ENCODE measurements at regions not wholly inside any gene's neighbourhood (a gene's known extent, or its start where the extent isn't known, plus 50 kb on each side); places are given as distances from the start of the nearest gene placed in this dataset.

DNA sequence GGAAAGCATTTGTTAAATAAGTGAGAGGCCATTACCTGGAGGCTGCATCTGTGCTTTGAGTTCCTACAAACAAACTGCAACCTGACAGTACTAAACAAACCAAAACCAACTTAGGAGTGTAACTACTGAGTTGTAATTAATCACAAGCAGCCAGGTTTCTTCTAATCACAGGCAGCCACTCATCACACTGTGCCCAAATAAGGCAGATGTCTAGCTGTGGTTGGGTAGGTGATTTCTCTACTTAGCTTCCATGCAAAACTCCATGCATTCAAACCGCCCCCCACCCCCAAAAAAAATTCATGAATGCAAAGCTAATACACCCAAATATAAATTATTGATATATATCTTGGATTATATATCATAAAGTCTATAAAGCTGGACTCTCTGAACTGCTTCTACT is 461.1 kb downstream of the ARL4A start:
- intact Hi-C loops (cut with DNase I, micrococcal nuclease), result no loop called here
- Mint-ChIP-seq H3K9me3 (ENCODE audit: low read depth) (no peaks in the 10 kb centered on the region), H3K4me3 (no peak overlapping the region), H3K36me3 (ENCODE audit: low read depth) (no peaks in the 10 kb centered on the region), H3K27ac (no peak overlapping the region), H3K27me3 (no peaks in the 10 kb centered on the region), H3K4me1 (peaks cover 4% of the 10 kb centered on the region)
- ChIA-PET POLR2A (no interaction called here), CTCF (no interaction called here)
- ATAC-seq, result no peak
- no peak for DNase-seq

DNA sequence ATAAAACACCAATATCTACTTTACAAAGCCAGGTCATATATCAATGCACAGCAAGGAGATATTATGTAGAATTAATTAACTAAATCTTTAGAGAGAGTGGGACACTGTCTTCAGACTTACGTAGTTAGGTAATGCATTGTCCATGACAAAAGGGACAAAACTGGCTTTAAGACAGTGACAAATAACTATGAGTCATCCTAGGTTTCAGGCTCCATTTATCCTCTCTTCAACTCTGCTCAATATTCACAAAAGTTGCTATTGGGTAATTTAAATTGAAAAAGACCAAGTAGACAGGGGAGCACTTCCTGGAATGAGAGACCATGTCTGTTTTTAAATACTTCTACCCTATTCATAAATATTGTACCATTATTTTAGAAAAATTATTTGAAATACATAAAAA is 464.5 kb downstream of the ARL4A start:
- H3K27me3 Mint-ChIP-seq, result no peaks in the 10 kb centered on the region
- H3K27ac Mint-ChIP-seq, result no peak overlapping the region
- ChIA-PET POLR2A (no interaction called here), CTCF (interaction anchor here (0.8 to 1.4 kb wide), 2 partner anchors 8 to 10 kb away, joined by 3 read pairs; no protein-coding TSS in a partner anchor)
- DNase-seq (no peak), ATAC-seq (no peak)
- no peaks in the 10 kb centered on the region for H3K9me3 Mint-ChIP-seq (ENCODE audit: low read depth)
- peaks cover 5% of the 10 kb centered on the region for H3K4me1 Mint-ChIP-seq
- H3K36me3 Mint-ChIP-seq (ENCODE audit: low read depth), result no peaks in the 10 kb centered on the region
- no peak overlapping the region for H3K4me3 Mint-ChIP-seq
- intact Hi-C loops (cut with DNase I, micrococcal nuclease), result no loop called here

DNA sequence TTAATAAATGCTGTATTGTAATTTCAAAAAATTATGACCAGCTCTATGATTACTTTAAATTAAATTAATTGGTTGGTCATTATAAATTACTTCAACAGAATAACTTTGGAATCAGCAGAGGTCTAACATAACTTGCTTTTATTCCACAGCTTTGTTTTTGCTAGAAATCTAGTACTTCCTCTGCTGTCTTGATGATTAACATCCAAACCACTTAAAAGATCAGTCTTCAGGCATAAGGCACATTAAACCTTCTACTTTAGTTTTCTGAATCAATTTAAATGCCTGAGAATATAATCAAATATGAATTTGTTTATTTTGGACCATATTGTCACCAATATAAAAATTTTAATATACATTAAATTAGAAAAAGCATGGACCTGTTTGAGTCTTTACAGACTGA is 465.3 kb downstream of the ARL4A start:
- intact Hi-C loops (cut with DNase I, micrococcal nuclease), result no loop called here
- H3K27ac Mint-ChIP-seq, result no peak overlapping the region
- no peaks in the 10 kb centered on the region for H3K36me3 Mint-ChIP-seq (ENCODE audit: low read depth)
- no peak overlapping the region for H3K4me3 Mint-ChIP-seq
- peaks cover 5% of the 10 kb centered on the region for H3K4me1 Mint-ChIP-seq
- H3K9me3 Mint-ChIP-seq (ENCODE audit: low read depth), result no peaks in the 10 kb centered on the region
- DNase-seq, result no peak
- no peak for ATAC-seq
- POLR2A ChIA-PET, result no interaction called here
- CTCF ChIA-PET, result interaction anchor here (0.8 to 1.4 kb wide), 2 partner anchors 9 kb away, joined by 3 read pairs; no protein-coding TSS in a partner anchor
- H3K27me3 Mint-ChIP-seq, result no peaks in the 10 kb centered on the region

DNA sequence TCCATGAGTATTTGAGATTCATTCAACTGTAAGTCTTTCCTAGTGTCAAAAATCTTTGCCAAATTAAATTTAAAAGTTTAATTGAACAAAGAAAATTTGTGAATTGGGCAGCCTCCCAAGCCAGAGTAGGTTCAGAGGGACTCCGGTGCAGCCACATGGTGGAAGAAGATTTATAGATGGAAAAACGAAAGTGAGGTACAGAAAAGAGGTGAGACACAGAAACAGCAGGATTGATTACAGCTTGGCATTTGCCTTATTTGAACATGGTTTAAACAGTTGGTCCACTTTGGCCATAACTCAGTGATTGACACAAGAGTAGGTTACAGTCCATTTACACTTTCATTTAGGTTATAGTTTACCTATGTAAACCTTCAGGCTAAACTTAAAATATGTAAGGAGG is 465.8 kb downstream of the ARL4A start:
- Mint-ChIP-seq H3K9me3 (ENCODE audit: low read depth) (no peaks in the 10 kb centered on the region), H3K36me3 (ENCODE audit: low read depth) (no peaks in the 10 kb centered on the region), H3K27me3 (no peaks in the 10 kb centered on the region), H3K4me3 (no peak overlapping the region), H3K27ac (no peak overlapping the region), H3K4me1 (peaks cover 5% of the 10 kb centered on the region)
- POLR2A ChIA-PET, result no interaction called here
- no peak for ATAC-seq
- no peak for DNase-seq
- intact Hi-C loops (cut with DNase I, micrococcal nuclease), result no loop called here
- CTCF ChIA-PET, result interaction anchor here (1.4 kb wide), 1 partner anchor 9 kb away, joined by 3 read pairs; no protein-coding TSS in a partner anchor

DNA sequence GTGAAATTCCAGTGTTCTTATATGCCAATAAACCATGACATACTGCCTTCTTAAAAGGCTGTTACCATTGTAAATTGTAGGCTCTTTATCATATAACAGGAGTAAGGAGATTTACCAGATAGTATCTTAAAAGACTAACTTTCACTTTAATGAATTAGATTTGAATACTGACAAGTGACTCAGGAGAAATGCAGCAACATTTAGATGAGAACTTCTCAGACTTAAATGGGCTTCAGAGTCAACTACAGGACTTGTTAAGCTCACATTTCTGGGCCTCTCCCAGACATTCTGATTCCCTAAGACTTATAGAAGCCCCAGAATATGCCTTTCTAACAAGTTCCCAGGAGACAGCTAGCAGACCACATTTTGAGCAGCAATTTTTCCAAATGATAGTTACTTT is 466.3 kb downstream of the ARL4A start:
- Mint-ChIP-seq H3K27ac (no peak overlapping the region), H3K27me3 (no peaks in the 10 kb centered on the region), H3K4me1 (peaks cover 5% of the 10 kb centered on the region), H3K36me3 (ENCODE audit: low read depth) (no peaks in the 10 kb centered on the region), H3K9me3 (ENCODE audit: low read depth) (no peaks in the 10 kb centered on the region), H3K4me3 (no peak overlapping the region)
- ChIA-PET CTCF (no interaction called here), POLR2A (no interaction called here)
- intact Hi-C loops (cut with DNase I, micrococcal nuclease), result no loop called here
- no peak for DNase-seq
- no peak for ATAC-seq

DNA sequence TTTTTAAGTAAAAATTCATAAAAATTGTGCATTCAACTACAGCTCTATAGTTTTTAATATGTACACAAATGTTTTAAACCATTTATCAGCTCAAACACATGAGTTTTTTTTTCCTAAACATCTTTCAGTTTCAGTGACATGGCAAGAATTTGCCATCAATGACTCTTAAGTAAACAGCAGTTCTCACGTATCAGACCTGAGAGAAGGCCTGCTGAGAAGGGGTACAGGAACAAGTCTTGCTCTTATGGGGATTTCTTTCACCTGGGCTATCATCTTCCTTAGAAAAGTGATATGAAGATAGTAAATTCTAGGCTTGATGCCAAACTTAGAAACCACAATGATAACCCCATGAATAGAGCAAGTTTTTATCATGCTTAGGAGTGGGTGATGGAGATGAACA is 467.8 kb downstream of the ARL4A start:
- intact Hi-C loops (cut with DNase I, micrococcal nuclease), result no loop called here
- ATAC-seq (no peak), DNase-seq (no peak)
- Mint-ChIP-seq H3K4me3 (no peak overlapping the region), H3K27me3 (peaks cover 2% of the 10 kb centered on the region), H3K4me1 (peaks cover 7% of the 10 kb centered on the region), H3K36me3 (ENCODE audit: low read depth) (no peaks in the 10 kb centered on the region), H3K27ac (no peak overlapping the region), H3K9me3 (ENCODE audit: low read depth) (no peaks in the 10 kb centered on the region)
- POLR2A ChIA-PET, result no interaction called here
- CTCF ChIA-PET, result no interaction called here

DNA sequence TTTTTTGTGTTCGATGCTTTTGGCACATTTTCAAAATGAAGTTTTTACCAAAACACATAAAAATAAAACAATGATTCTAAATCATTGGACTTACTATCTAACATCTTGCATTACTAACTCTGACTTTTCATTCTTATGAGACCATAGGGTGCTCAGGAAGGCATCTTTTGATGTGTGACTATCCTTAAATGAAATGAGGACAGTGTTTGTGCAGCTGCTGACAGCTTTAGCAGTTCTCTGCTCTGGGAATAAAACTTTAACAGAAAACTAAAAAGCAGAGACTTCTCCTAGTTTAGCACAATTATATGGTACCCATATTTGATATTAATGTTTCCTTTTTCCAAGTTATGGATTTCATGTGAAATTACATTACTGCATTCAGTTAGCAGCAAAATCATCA is 471.6 kb downstream of the ARL4A start:
- Mint-ChIP-seq H3K4me3 (no peak overlapping the region), H3K36me3 (ENCODE audit: low read depth) (no peaks in the 10 kb centered on the region), H3K27me3 (peaks cover 4% of the 10 kb centered on the region), H3K9me3 (ENCODE audit: low read depth) (no peaks in the 10 kb centered on the region), H3K4me1 (peaks cover 2% of the 10 kb centered on the region), H3K27ac (no peak overlapping the region)
- ATAC-seq (no peak), DNase-seq (no peak)
- CTCF ChIA-PET, result interaction anchor here (1.2 kb wide), 2 partner anchors 14 to 15 kb away, joined by 3 to 5 read pairs; no protein-coding TSS in a partner anchor
- POLR2A ChIA-PET, result no interaction called here
- intact Hi-C loops (cut with DNase I, micrococcal nuclease), result no loop called here

DNA sequence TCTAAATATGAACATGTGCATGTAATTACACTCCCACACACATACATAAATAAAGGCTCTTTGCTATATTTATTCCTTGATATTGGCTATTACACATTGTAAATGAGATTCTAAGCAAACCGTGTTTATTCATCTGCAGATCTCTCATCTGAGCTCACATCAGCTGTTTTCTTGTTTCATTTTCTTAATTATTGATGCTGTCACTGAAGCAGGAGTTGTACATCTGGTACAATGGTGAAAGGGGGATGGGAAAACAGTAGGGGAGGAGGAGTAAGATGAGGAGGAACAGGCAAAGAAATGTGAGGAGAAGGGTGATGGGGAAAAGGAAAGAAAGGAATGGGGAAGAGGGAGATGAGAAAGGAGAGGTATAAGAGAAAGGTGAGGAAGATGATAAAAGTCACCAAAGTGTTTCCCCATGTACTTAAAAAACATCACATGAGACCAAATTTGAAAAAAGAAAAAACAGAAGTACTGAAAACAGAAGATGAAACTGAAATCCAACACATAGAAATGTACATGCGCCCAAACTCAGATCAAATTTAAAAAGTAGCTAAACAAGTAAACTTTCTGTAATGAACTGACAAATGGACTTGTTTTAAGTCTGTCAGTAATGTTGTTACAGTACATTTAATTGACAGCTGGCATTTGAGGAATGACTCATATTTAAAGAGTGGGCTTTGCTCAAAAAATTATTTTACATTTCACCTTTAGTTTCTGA is 472.2 kb downstream of the ARL4A start:
- ATAC-seq (no peak), DNase-seq (no peak)
- Mint-ChIP-seq H3K36me3 (ENCODE audit: low read depth) (no peaks in the 10 kb centered on the region), H3K4me1 (peaks cover 2% of the 10 kb centered on the region), H3K9me3 (ENCODE audit: low read depth) (no peaks in the 10 kb centered on the region), H3K27ac (no peak overlapping the region), H3K27me3 (peaks cover 9% of the 10 kb centered on the region), H3K4me3 (no peak overlapping the region)
- CTCF ChIA-PET, result no interaction called here
- POLR2A ChIA-PET, result no interaction called here
- intact Hi-C loops (cut with DNase I, micrococcal nuclease), result no loop called here

DNA sequence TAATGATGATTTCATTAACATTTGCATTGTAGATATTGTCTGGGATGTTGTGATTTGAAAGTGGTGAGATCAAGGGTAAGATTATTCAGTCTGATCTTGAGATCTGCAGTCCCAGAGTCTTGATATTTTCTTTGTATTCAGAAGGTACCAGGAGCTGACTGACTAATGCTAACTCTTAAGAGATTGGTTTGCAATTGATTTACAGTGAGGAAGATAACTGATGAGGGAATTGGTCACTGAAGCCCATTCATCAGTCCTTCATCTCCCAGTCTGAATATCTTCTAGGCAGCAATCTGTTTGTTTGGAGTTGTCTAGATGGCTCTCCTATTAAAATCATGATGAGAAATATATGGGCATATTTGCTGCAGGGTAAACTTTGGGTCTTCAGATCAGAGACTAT is 473.7 kb downstream of the ARL4A start:
- DNase-seq (no peak), ATAC-seq (no peak)
- peaks cover 16% of the 10 kb centered on the region for H3K27me3 Mint-ChIP-seq
- H3K27ac Mint-ChIP-seq, result no peak overlapping the region
- POLR2A ChIA-PET, result no interaction called here
- H3K36me3 Mint-ChIP-seq (ENCODE audit: low read depth), result no peaks in the 10 kb centered on the region
- H3K9me3 Mint-ChIP-seq (ENCODE audit: low read depth), result no peaks in the 10 kb centered on the region
- H3K4me3 Mint-ChIP-seq, result no peak overlapping the region
- peaks cover 2% of the 10 kb centered on the region for H3K4me1 Mint-ChIP-seq
- CTCF ChIA-PET, result no interaction called here
- intact Hi-C loops (cut with DNase I, micrococcal nuclease), result no loop called here

DNA sequence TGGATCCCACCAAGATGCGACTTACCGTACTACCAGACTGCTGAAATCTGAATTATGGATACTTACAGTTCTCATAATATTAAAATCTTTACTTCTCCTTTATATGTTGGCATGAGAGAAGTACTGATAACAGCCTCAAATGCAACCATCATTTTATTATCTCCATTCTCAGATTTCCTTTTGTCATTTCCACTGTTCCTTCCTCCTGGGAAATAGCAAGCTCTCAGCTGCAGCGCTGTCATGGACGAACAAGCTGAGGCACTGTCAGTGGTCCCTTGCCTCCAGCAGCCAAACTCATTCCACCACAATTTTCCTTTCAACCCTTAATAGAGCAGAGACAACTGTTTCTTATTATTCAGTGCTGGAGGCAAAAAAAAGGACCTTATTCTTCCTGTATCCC is 478.4 kb downstream of the ARL4A start:
- no peak overlapping the region for H3K27ac Mint-ChIP-seq
- intact Hi-C loops (cut with DNase I, micrococcal nuclease), result no loop called here

DNA sequence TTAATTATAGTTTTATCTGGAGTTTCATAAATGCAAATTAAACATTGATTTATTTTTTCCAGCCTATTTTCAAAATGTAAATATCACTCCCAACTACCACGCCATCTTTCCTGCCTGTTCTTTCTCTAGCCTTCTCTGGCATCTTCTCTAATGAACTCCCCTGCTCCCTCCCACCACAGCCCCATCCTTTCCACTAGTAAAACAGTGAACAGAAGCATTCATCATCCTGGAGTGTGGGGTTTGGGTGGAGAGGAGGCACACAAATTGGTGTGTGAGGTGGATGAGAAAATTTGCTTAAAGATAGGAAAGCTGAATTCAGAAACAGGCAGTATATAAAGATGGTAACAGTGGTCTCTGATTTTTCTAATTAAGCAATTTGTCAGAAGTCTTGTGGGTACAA is 479.4 kb downstream of the ARL4A start:
- ChIA-PET CTCF (interaction anchor here (1.8 kb wide), 1 partner anchor 10 kb away, joined by 6 read pairs; no protein-coding TSS in a partner anchor), POLR2A (no interaction called here)
- intact Hi-C loops (cut with DNase I, micrococcal nuclease), result no loop called here
- peaks cover 11% of the 10 kb centered on the region for H3K27me3 Mint-ChIP-seq
- no peak overlapping the region for H3K4me3 Mint-ChIP-seq
- no peak overlapping the region for H3K27ac Mint-ChIP-seq
- ATAC-seq (no peak), DNase-seq (no peak)
- no peaks in the 10 kb centered on the region for H3K36me3 Mint-ChIP-seq (ENCODE audit: low read depth)
- H3K9me3 Mint-ChIP-seq (ENCODE audit: low read depth), result no peaks in the 10 kb centered on the region
- H3K4me1 Mint-ChIP-seq, result no peaks in the 10 kb centered on the region

More for the DNA sequence above, 478.4 kb downstream of the ARL4A start:
- CTCF ChIA-PET, result interaction anchor here (1.8 kb wide), 1 partner anchor 11 kb away, joined by 6 read pairs; no protein-coding TSS in a partner anchor
- POLR2A ChIA-PET, result no interaction called here
- peaks cover 14% of the 10 kb centered on the region for H3K27me3 Mint-ChIP-seq
- DNase-seq (no peak), ATAC-seq (no peak)
- H3K9me3 Mint-ChIP-seq (ENCODE audit: low read depth), result no peaks in the 10 kb centered on the region
- no peaks in the 10 kb centered on the region for H3K36me3 Mint-ChIP-seq (ENCODE audit: low read depth)
- H3K4me3 Mint-ChIP-seq, result no peak overlapping the region
- H3K4me1 Mint-ChIP-seq, result no peaks in the 10 kb centered on the region

DNA sequence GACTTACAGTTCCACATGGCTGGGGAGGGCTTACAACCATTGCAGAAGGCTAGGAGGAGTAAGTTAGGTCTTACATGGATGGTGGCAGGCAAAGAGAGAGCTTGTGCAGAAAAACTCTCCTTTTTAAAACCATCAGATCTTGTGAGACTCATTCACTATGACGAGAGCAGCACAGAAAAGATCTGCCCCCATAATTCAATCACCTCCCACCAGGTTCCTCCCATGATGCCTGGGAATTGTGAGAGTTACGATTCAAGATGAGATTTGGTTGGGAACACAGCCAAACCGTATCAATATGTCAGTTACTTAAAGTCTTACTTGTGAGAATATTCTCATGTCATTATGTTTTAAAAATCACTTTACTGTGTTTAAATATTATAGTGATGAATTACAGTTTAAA is 481.9 kb downstream of the ARL4A start:
- ChIA-PET CTCF (no interaction called here), POLR2A (no interaction called here)
- no peak for DNase-seq
- intact Hi-C loops (cut with DNase I, micrococcal nuclease), result no loop called here
- H3K4me3 Mint-ChIP-seq, result no peak overlapping the region
- H3K4me1 Mint-ChIP-seq, result no peaks in the 10 kb centered on the region
- no peaks in the 10 kb centered on the region for H3K36me3 Mint-ChIP-seq (ENCODE audit: low read depth)
- no peaks in the 10 kb centered on the region for H3K9me3 Mint-ChIP-seq (ENCODE audit: low read depth)
- peaks cover 9% of the 10 kb centered on the region for H3K27me3 Mint-ChIP-seq
- no peak for ATAC-seq
- H3K27ac Mint-ChIP-seq, result no peak overlapping the region
